Lower leg skin (tissue), 4 donors: ENCODE measurements at regions not wholly inside any gene's neighbourhood (a gene's known extent, or its start where the extent isn't known, plus 50 kb on each side); places are given as distances from the start of the nearest gene placed in this dataset.
"Not testable (repeated sequence)": the region's sequence is repeated elsewhere in the genome, so short reads cannot be mapped to it uniquely, and the experiment has no call there.

Experiments used
- DNase-seq, 2 donors: peaks; one replicate each; pipeline ENCODE4 v3.0.0-alpha.2; 2019; ENCODE audit warnings: low spot score in 2 of 2
- H3K4me3 ChIP-seq: fragments of 200-600 bp; sonication (generic); 2 replicates; pipeline ENCODE4 v1.5.1; 2017; ENCODE audit warnings: mild to moderate bottlenecking, low read depth; ENCODE audit not compliant: poor library complexity, severe bottlenecking
- CTCF ChIP-seq, 3 donors: fragments of 450-650 bp; IDR thresholded peaks; one replicate each; pipeline ENCODE4 v1.5.1; 2016; ENCODE audit warnings: antibody characterized with exemption in 3 of 3, mild to moderate bottlenecking in 3 of 3, moderate library complexity in 2 of 3
- POLR2A ChIP-seq, 2 donors: fragments of 450-650 bp; IDR thresholded peaks; one replicate each; pipeline ENCODE4 v1.6.1; 2016 to 2017; ENCODE audit warnings: antibody characterized with exemption in 2 of 2, mild to moderate bottlenecking in 1 of 2, moderate library complexity in 1 of 2
- WGBS, 2 donors: methylation state at CpG; one replicate each; pipeline ENCODE4 v1.1.5; 2018; 5-methylcytosine and 5-hydroxymethylcytosine counted together
- intact Hi-C: fragments of 100-400 bp; cut with DNase I; formaldehyde crosslinking; loops from one replicate; pipeline ENCODE4 v1.15.0; 2023; ENCODE audit warnings: low total_unique reads

DNA sequence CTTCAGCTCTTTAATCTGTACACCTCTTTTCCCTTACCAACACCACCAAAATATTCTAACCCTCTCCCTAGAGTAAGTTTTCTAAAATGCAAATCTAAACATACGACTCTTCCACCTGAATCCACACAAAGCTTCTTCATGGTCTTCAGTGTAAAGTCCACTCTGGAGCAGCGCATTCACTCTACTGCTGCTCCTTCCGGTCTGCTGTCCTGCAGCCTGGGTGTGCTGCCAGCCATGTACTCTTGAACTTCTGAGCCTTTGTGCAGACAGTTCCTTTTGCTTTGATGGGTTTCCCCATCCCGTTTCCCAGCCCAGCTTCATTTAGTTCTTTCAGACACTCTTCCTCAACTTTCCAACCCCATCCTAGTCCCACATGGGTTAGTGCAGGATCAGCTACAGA lies 108.7 kb upstream of the SGK1 start:
- WGBS, 2 donors, result 85 to 90% methylated on average over 4 of the region's 4 CpGs
- intact Hi-C loops, result no loop called here
- no peak for TF ChIP-seq POLR2A (IDR thresholded peaks at IDR 0.05)
- no peak for TF ChIP-seq CTCF (IDR thresholded peaks at IDR 0.05)
- no peak for DNase-seq
- H3K4me3 ChIP-seq, result no peak overlapping the region

DNA sequence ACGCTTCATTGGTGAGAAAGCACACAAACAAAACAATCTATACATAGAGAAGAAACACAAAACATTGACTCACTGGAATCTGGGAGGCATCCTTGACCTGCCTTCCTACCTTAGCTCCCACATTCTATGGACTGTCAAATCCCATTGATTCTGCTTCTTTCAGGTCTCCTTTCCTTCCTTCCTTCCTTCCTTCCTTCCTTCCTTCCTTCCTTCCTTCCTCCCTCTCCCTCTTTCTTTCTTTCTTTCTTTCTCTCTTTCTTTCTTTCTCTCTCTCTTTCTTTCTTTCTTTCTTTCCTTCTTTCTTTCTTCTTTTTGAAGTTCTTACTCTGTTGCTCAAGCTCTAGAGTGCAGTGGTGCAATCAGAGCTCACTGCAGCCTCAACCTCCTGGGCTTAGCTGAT lies 108.0 kb upstream of the SGK1 start:
- WGBS, 2 donors, result 95 to 100% methylated on average over 1 of the region's 1 CpG

GRCh38 chr6:134425513-134425912 lies 107.6 kb upstream of the SGK1 start:
- intact Hi-C loops, result no loop called here
- no peak overlapping the region for H3K4me3 ChIP-seq
- no peak for DNase-seq
- 83 to 84% methylated on average over 6 of the region's 6 CpGs for WGBS, 2 donors
- TF ChIP-seq CTCF (IDR thresholded peaks at IDR 0.05) (no peak), POLR2A (IDR thresholded peaks at IDR 0.05) (no peak)

More for the DNA sequence above, 108.0 kb upstream of the SGK1 start:
- intact Hi-C loops, H3K4me3 ChIP-seq, DNase-seq: not testable (repeated sequence)

GRCh38 chr6:134424798-134425170 lies 106.9 kb upstream of the SGK1 start:
- no peak for TF ChIP-seq POLR2A (IDR thresholded peaks at IDR 0.05)
- TF ChIP-seq CTCF (IDR thresholded peaks at IDR 0.05), result no peak
- no peak overlapping the region for H3K4me3 ChIP-seq
- intact Hi-C loops, result no loop called here
- no peak for DNase-seq
- WGBS, 2 donors, result 84 to 97% methylated on average over 1 of the region's 1 CpG

DNA sequence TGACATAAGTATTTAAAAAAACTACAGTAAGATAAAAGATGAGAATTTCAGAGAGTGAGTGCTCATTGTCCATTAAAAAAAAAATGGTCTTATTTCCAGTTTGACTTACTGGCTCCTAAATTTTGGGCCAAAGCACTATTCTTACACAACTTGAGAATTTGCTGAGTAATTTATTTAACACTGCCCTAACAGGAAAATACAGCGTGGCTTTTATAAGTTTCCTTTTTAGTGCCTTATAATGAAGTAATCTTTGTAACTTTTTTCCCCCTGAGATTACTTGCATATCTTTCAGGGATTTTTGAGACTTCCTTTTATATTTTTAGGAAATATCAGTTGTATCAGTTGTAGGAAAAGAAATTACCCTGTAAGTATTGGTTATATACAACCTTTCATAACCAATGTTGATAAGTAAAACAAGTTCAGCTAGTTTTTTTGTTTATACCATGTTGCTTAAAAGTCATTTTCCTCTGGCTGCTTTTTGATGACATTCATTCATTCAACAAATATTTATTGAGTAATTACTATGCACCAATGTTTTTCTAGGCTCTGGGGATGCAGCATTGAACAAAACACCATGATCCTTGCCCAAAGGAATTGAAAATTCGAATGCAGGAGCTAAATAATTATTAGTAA lies 106.4 kb upstream of the SGK1 start:
- intact Hi-C loops, result no loop called here
- TF ChIP-seq CTCF (IDR thresholded peaks at IDR 0.05) (no peak), POLR2A (IDR thresholded peaks at IDR 0.05) (no peak)
- 39 to 46% methylated on average over 2 of the region's 2 CpGs for WGBS, 2 donors
- no peak for DNase-seq
- H3K4me3 ChIP-seq, result no peak overlapping the region

DNA sequence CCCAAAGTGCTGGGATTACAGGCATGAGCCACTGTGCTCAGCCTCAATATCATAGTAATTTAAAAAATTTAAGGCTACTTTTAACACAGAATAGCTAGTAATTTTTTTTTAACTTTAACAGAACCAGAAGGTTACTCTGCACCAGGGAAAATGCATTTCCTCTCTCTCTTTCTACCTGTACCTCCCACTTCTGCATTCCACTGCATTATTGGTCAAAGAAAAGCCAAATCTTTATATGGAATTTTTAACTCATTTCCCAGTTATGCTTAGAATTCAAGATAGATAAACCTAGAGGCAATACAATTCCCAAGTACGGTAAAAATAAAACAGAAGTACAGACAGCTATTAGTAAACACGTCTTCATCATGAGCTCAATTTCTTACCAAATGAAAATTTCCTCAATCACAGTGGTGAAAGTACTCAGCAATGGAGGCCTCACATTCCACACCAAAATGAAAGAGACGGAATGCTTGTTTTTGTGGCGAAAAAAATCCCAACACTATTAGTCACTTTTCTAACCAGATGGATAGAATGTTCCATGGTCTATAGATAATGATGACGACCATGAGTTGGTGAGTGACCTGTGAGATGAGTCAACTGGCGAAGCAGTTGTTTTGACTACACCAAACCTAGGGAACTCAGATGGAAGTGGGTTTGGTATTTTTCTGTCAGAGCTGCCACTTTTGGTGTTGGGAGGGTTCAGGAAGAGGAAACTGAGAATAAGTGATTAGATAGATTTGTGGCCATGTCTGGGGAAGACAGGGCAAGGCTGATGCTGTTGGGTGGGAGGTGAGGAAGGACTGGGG lies 104.7 kb upstream of the SGK1 start:
- TF ChIP-seq POLR2A (IDR thresholded peaks at IDR 0.05) (no peak), CTCF (IDR thresholded peaks at IDR 0.05) (no peak)
- 84 to 91% methylated on average over 6 of the region's 6 CpGs for WGBS, 2 donors
- intact Hi-C loops, result no loop called here
- H3K4me3 ChIP-seq, result no peak overlapping the region
- no peak for DNase-seq
